GM12874 (cell line): ENCODE measurements at regions not wholly inside any gene's neighbourhood (a gene's known extent, or its start where the extent isn't known, plus 50 kb on each side); places are given as distances from the start of the nearest gene placed in this dataset.

ENCODE experiments used
- CTCF ChIP-seq: IDR thresholded peaks from 2 replicates; pipeline ENCODE4 v1.5.1; 2011; ENCODE audit warnings: low read depth, mild to moderate bottlenecking, control low read depth, low read length, moderate library complexity; ENCODE audit not compliant: insufficient read depth

GRCh38 chr3:168489301-168489700, 393.6 kb upstream of the GOLIM4 start:
- TF ChIP-seq CTCF, result no peak

GRCh38 chr3:168485936-168486335, 390.2 kb upstream of the GOLIM4 start:
- no peak for TF ChIP-seq CTCF

- no peak for TF ChIP-seq CTCF
Measured at GRCh38 chr3:168476360-168476980, 380.7 kb upstream of the GOLIM4 start.

- no peak for TF ChIP-seq CTCF
Measured at GRCh38 chr3:168475704-168476103, 380.0 kb upstream of the GOLIM4 start.

- TF ChIP-seq CTCF, result no peak
Measured at GRCh38 chr3:168473334-168473890, 377.7 kb upstream of the GOLIM4 start.

GRCh38 chr3:168472783-168473182, 377.1 kb upstream of the GOLIM4 start:
- TF ChIP-seq CTCF, result no peak

GRCh38 chr3:168470380-168470779, 374.7 kb upstream of the GOLIM4 start:
- no peak for TF ChIP-seq CTCF
